ENCODE measurements at regions not wholly inside any gene's neighbourhood (a gene's known extent, or its start where the extent isn't known, plus 50 kb on each side); places are given as distances from the start of the nearest gene placed in this dataset.

- no peak for DNase-seq (ENCODE audit: low read depth)
- TF ChIP-seq CTCF (conservative IDR thresholded peaks at IDR 0.05; ENCODE audit: low read depth, low read length) = no peak
Measured at GRCh38 chr18:44031063-44031462, 649.6 kb upstream of the SETBP1 start.

GRCh38 chr18:44033144-44033701 is 647.5 kb upstream of the SETBP1 start:
- TF ChIP-seq CTCF (conservative IDR thresholded peaks at IDR 0.05; ENCODE audit: low read depth, low read length) = no peak
- DNase-seq (ENCODE audit: low read depth) = no peak
- H3K4me3 ChIP-seq (ENCODE audit: low read length) = no peak overlapping the region

More at GRCh38 chr18:44031063-44031462, 649.6 kb upstream of the SETBP1 start:
- H3K4me3 ChIP-seq (ENCODE audit: low read length) = no peak overlapping the region

GRCh38 chr18:44035554-44035953 is 645.1 kb upstream of the SETBP1 start:
- TF ChIP-seq CTCF (conservative IDR thresholded peaks at IDR 0.05; ENCODE audit: low read depth, low read length) = no peak
- H3K4me3 ChIP-seq (ENCODE audit: low read length) = no peak overlapping the region
- DNase-seq (ENCODE audit: low read depth) = no peak

GRCh38 chr18:44036501-44036900 is 644.2 kb upstream of the SETBP1 start:
- TF ChIP-seq CTCF (conservative IDR thresholded peaks at IDR 0.05; ENCODE audit: low read depth, low read length) = no peak
- H3K4me3 ChIP-seq (ENCODE audit: low read length) = no peak overlapping the region
- DNase-seq (ENCODE audit: low read depth) = no peak

GRCh38 chr18:44039216-44039615 is 641.5 kb upstream of the SETBP1 start:
- TF ChIP-seq CTCF (conservative IDR thresholded peaks at IDR 0.05; ENCODE audit: low read depth, low read length) = no peak
- no peak for DNase-seq (ENCODE audit: low read depth)

GRCh38 chr18:44039826-44040225 is 640.9 kb upstream of the SETBP1 start:
- no peak for TF ChIP-seq CTCF (conservative IDR thresholded peaks at IDR 0.05; ENCODE audit: low read depth, low read length)
- no peak for DNase-seq (ENCODE audit: low read depth)
- no peak overlapping the region for H3K4me3 ChIP-seq (ENCODE audit: low read length)

More at GRCh38 chr18:44039216-44039615, 641.5 kb upstream of the SETBP1 start:
- H3K4me3 ChIP-seq (ENCODE audit: low read length) = no peak overlapping the region

GRCh38 chr18:44041553-44041952 is 639.1 kb upstream of the SETBP1 start:
- no peak for DNase-seq (ENCODE audit: low read depth)
- TF ChIP-seq CTCF (conservative IDR thresholded peaks at IDR 0.05; ENCODE audit: low read depth, low read length) = no peak
- H3K4me3 ChIP-seq (ENCODE audit: low read length) = no peak overlapping the region

All from retinal pigment epithelial cell (primary cell).